NB4 (cell line): ENCODE measurements at regions not wholly inside any gene's neighbourhood (a gene's known extent, or its start where the extent isn't known, plus 50 kb on each side); places are given as distances from the start of the nearest gene placed in this dataset.

ENCODE experiments used
- POLR2A ChIP-seq: IDR thresholded peaks from 2 replicates; pipeline ENCODE4 v1.6.1; 2011; ENCODE audit warnings: mild to moderate bottlenecking; ENCODE audit not compliant: insufficient read length; ENCODE audit errors: extremely low read depth
- TF ChIP-seq, protein P1 (sequence below): IDR thresholded peaks from one replicate; pipeline ENCODE4 v1.5.1; 2012; ENCODE audit warnings: low read depth, low read length

DNA sequence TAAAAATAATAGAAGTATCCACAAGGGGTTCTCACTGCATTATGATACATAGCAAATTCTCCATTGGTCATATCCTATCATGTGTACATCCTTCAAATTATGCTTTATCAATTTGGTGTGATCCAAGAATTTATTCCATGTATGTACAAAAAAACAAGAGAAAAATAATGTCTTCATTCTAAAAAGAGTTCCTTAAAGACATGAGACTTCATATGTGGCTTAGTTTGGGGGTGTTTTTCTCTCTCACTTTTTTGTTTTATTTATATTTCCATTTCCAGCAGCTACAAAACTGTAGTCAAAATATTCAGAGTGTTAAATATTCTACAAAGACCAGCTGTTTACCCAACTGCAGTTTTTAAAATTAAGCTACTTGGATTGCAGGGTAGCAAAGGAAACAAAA is 972.0 kb downstream of the DTWD2 start:
- TF ChIP-seq, protein P1, sequence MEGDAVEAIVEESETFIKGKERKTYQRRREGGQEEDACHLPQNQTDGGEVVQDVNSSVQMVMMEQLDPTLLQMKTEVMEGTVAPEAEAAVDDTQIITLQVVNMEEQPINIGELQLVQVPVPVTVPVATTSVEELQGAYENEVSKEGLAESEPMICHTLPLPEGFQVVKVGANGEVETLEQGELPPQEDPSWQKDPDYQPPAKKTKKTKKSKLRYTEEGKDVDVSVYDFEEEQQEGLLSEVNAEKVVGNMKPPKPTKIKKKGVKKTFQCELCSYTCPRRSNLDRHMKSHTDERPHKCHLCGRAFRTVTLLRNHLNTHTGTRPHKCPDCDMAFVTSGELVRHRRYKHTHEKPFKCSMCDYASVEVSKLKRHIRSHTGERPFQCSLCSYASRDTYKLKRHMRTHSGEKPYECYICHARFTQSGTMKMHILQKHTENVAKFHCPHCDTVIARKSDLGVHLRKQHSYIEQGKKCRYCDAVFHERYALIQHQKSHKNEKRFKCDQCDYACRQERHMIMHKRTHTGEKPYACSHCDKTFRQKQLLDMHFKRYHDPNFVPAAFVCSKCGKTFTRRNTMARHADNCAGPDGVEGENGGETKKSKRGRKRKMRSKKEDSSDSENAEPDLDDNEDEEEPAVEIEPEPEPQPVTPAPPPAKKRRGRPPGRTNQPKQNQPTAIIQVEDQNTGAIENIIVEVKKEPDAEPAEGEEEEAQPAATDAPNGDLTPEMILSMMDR = no peak
- no peak for TF ChIP-seq POLR2A
